H9 (cell line): ENCODE measurements at regions not wholly inside any gene's neighbourhood (a gene's known extent, or its start where the extent isn't known, plus 50 kb on each side); places are given as distances from the start of the nearest gene placed in this dataset.

Experiments
- DNase-seq: peaks from one replicate; pipeline ENCODE4 v3.0.0-alpha.2; 2017
- H2AFZ ChIP-seq: one replicate; pipeline ENCODE4 v1.6.1; 2013; ENCODE audit warnings: mild to moderate bottlenecking, low read length, control low read depth, moderate library complexity
- H2AK5ac ChIP-seq: 2 replicates; pipeline ENCODE4 v1.6.1; 2013; ENCODE audit warnings: low read length, control low read depth, mixed read lengths; ENCODE audit not compliant: insufficient read length
- H2BK120ac ChIP-seq: one replicate; pipeline ENCODE4 v1.6.1; 2013; ENCODE audit warnings: low read depth, mild to moderate bottlenecking, low read length, control low read depth, inconsistent platforms; ENCODE audit not compliant: poor library complexity, severe bottlenecking
- H2BK12ac ChIP-seq: 2 replicates; pipeline ENCODE4 v1.6.1; 2013; ENCODE audit warnings: low read length, control low read depth, mixed read lengths, low read depth; ENCODE audit not compliant: insufficient read length
- H2BK15ac ChIP-seq: 2 replicates; pipeline ENCODE4 v1.6.1; 2013; ENCODE audit warnings: low read depth, low read length, control low read depth
- H2BK20ac ChIP-seq: one replicate; pipeline ENCODE4 v1.6.1; 2013; ENCODE audit warnings: low read depth, mild to moderate bottlenecking, low read length, control low read depth, inconsistent platforms; ENCODE audit not compliant: poor library complexity, severe bottlenecking
- H2BK5ac ChIP-seq: 2 replicates; pipeline ENCODE4 v1.6.1; 2013; ENCODE audit warnings: low read length, control low read depth, mixed read lengths; ENCODE audit not compliant: insufficient read length
- H3K14ac ChIP-seq: 2 replicates; pipeline ENCODE4 v1.6.1; 2013; ENCODE audit warnings: low read length, control low read depth; ENCODE audit not compliant: insufficient read depth
- H3K18ac ChIP-seq: 2 replicates; pipeline ENCODE4 v1.6.1; 2013; ENCODE audit warnings: low read depth, mild to moderate bottlenecking, mixed read lengths, low read length, control low read depth; ENCODE audit not compliant: insufficient read length
- H3K23ac ChIP-seq: 2 replicates; pipeline ENCODE4 v1.6.1; 2013; ENCODE audit warnings: low read length, control low read depth, mixed read lengths, low read depth; ENCODE audit not compliant: insufficient read length
- H3K23me2 ChIP-seq: 2 replicates; pipeline ENCODE4 v1.6.1; 2013; ENCODE audit warnings: low read depth, mild to moderate bottlenecking, mixed read lengths, low read length, control low read depth; ENCODE audit not compliant: insufficient read length, poor library complexity, severe bottlenecking
- H3K27ac ChIP-seq: 2 replicates; pipeline ENCODE4 v1.5.1; 2013; ENCODE audit warnings: low read length, control low read depth, mixed read lengths, low read depth; ENCODE audit not compliant: insufficient read length
- H3K27me3 ChIP-seq: 2 replicates; pipeline ENCODE4 v1.6.1; 2013; ENCODE audit warnings: low read length, control low read depth, inconsistent platforms; ENCODE audit not compliant: insufficient read depth
- H3K4ac ChIP-seq: 2 replicates; pipeline ENCODE4 v1.6.1; 2013; ENCODE audit warnings: low read depth, mild to moderate bottlenecking, control low read depth, inconsistent platforms, low read length, moderate library complexity
- H3K4me1 ChIP-seq: 2 replicates; pipeline ENCODE4 v1.6.1; 2013; ENCODE audit warnings: low read length, control low read depth, inconsistent platforms; ENCODE audit not compliant: insufficient read depth
- H3K4me2 ChIP-seq: 2 replicates; pipeline ENCODE4 v1.6.1; 2013; ENCODE audit warnings: low read length, control low read depth, mixed read lengths; ENCODE audit not compliant: insufficient read length, insufficient read depth
- H3K56ac ChIP-seq: 2 replicates; pipeline ENCODE4 v1.6.1; 2013; ENCODE audit warnings: low read depth, mild to moderate bottlenecking, mixed read lengths, low read length, control low read depth; ENCODE audit not compliant: insufficient read length
- H3K79me1 ChIP-seq: 2 replicates; pipeline ENCODE4 v1.6.1; 2013; ENCODE audit warnings: low read depth, mild to moderate bottlenecking, moderate library complexity, low read length, control low read depth, inconsistent platforms; ENCODE audit not compliant: insufficient read depth, poor library complexity, severe bottlenecking
- H3K79me2 ChIP-seq: 2 replicates; pipeline ENCODE4 v1.6.1; 2013; ENCODE audit warnings: low read length, control low read depth, inconsistent platforms; ENCODE audit not compliant: insufficient read depth
- H3K9ac ChIP-seq: 2 replicates; pipeline ENCODE4 v1.6.1; 2013; ENCODE audit warnings: low read length, control low read depth, mixed read lengths; ENCODE audit not compliant: insufficient read length; ENCODE audit errors: extremely low read depth
- H3K9me3 ChIP-seq: one replicate; pipeline ENCODE4 v1.6.1; 2013; ENCODE audit warnings: low read depth, low read length, inconsistent platforms; ENCODE audit not compliant: control insufficient read depth
- H3T11ph ChIP-seq: one replicate; pipeline ENCODE4 v1.6.1; 2013; ENCODE audit warnings: mild to moderate bottlenecking, low read length, control low read depth, inconsistent platforms
- H4K20me1 ChIP-seq: one replicate; pipeline ENCODE4 v1.6.1; 2013; ENCODE audit not compliant: control insufficient read depth, insufficient read length, insufficient read depth
- H4K5ac ChIP-seq: 2 replicates; pipeline ENCODE4 v1.6.1; 2013; ENCODE audit warnings: low read depth, mild to moderate bottlenecking, mixed read lengths, low read length, control low read depth; ENCODE audit not compliant: insufficient read length
- H4K8ac ChIP-seq: replicated peaks from 2 replicates; pipeline ENCODE4 v1.6.1; 2013; ENCODE audit warnings: low read length, control low read depth, mixed read lengths, low read depth; ENCODE audit not compliant: insufficient read length
- H4K91ac ChIP-seq: 2 replicates; pipeline ENCODE4 v1.6.1; 2013; ENCODE audit warnings: low read depth, mild to moderate bottlenecking, moderate library complexity, mixed read lengths, low read length, control low read depth; ENCODE audit not compliant: insufficient read length
- H3K27ac Mint-ChIP-seq, 3 experiments: 2 replicates in 2 of 3; 3 replicates in 1 of 3; pipeline ENCODE4 v1.8.0; 2020 to 2021; ENCODE audit warnings: mixed read lengths in 3 of 3, mild to moderate bottlenecking in 1 of 3, moderate library complexity in 1 of 3
- H3K27me3 Mint-ChIP-seq: 2 replicates; pipeline ENCODE4 v1.8.0; 2021; ENCODE audit warnings: low read depth, mild to moderate bottlenecking, moderate library complexity, mixed read lengths
- H3K36me3 Mint-ChIP-seq, 3 experiments: 2 replicates in 2 of 3; 3 replicates in 1 of 3; pipeline ENCODE4 v1.8.0; 2020 to 2021; ENCODE audit warnings: low read depth in 3 of 3, mixed read lengths in 3 of 3; ENCODE audit not compliant: insufficient read depth in 1 of 3
- H3K4me1 Mint-ChIP-seq, 2 experiments: 2 replicates each; pipeline ENCODE4 v1.8.0; 2020; ENCODE audit warnings: mixed read lengths in 2 of 2
- H3K4me3 Mint-ChIP-seq, 2 experiments: 2 replicates in 1 of 2; 3 replicates in 1 of 2; pipeline ENCODE4 v1.8.0; 2020 to 2021; ENCODE audit warnings: mild to moderate bottlenecking in 2 of 2, mixed read lengths in 2 of 2, moderate library complexity in 1 of 2
- H3K9me3 Mint-ChIP-seq, 2 experiments: 2 replicates in 1 of 2; 3 replicates in 1 of 2; pipeline ENCODE4 v1.8.0; 2020; ENCODE audit warnings: mild to moderate bottlenecking in 2 of 2, mixed read lengths in 2 of 2, moderate library complexity in 1 of 2
- WGBS: extraction: QIAGEN DNeasy Blood & Tissue Kit; methylation state at CpG from one replicate; pipeline ENCODE4 v1.1.7; 2013; ENCODE audit warnings: missing lambda C conversion rate, low lambda C conversion rate, mixed read lengths; ENCODE audit not compliant: insufficient read length; ENCODE audit errors: extremely low coverage; 5-methylcytosine and 5-hydroxymethylcytosine counted together
- TF ChIP-seq, protein P1 (sequence below): fragments of 200-600 bp; sonication (generic); conservative IDR thresholded peaks from 3 replicates; pipeline ENCODE4 v1.8.0; 2021; ENCODE audit warnings: antibody characterized with exemption, mild to moderate bottlenecking

DNA sequence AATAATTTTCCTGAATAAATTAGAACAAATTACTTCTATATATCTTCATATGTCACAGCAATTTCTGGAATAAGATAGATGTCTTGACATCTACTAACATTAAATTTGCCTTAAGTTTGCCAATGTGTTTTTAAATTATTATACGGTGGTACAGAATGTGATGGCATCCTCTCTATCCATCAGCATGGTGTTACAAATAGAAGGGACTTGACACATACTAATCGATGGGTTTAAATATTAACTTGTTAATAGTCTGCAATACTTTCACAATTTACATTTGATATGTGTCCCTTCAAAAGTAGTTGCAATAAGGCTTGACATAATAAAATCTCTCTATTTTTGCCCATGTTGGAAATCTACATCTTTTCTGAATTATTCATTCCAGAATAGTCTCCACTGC is 65.1 kb upstream of the PRR20A start:
- Histone ChIP-seq H4K20me1 (no peaks in the 10 kb centered on the region), H3K23me2 (no peaks in the 10 kb centered on the region), H3K79me1 (no peaks in the 10 kb centered on the region), H2AFZ (no peak overlapping the region), H4K91ac (no peak overlapping the region), H4K8ac (no peak overlapping the region), H3K56ac (no peak overlapping the region), H3K23ac (no peak overlapping the region), H3T11ph (no peak overlapping the region), H3K4me1 (no peaks in the 10 kb centered on the region), H3K27me3 (no peaks in the 10 kb centered on the region), H3K18ac (no peak overlapping the region), H3K27ac (no peak overlapping the region), H2BK15ac (no peak overlapping the region), H2BK5ac (no peak overlapping the region), H3K4ac (no peak overlapping the region), H2BK20ac (no peak overlapping the region), H2AK5ac (no peak overlapping the region), H3K14ac (no peak overlapping the region), H3K4me2 (no peak overlapping the region), H4K5ac (no peak overlapping the region), H3K9me3 (no peaks in the 10 kb centered on the region), H2BK12ac (no peak overlapping the region), H3K79me2 (no peaks in the 10 kb centered on the region), H2BK120ac (no peak overlapping the region), H3K9ac (no peak overlapping the region)
- H3K27ac Mint-ChIP-seq: no peak overlapping the region
- H3K4me3 Mint-ChIP-seq: no peak overlapping the region
- DNase-seq: no peak
- WGBS: no CpG with 5 or more reads among the region's 2 CpGs
- H3K27me3 Mint-ChIP-seq: no peaks in the 10 kb centered on the region
- no peaks in the 10 kb centered on the region for H3K4me1 Mint-ChIP-seq
- TF ChIP-seq, protein P1, sequence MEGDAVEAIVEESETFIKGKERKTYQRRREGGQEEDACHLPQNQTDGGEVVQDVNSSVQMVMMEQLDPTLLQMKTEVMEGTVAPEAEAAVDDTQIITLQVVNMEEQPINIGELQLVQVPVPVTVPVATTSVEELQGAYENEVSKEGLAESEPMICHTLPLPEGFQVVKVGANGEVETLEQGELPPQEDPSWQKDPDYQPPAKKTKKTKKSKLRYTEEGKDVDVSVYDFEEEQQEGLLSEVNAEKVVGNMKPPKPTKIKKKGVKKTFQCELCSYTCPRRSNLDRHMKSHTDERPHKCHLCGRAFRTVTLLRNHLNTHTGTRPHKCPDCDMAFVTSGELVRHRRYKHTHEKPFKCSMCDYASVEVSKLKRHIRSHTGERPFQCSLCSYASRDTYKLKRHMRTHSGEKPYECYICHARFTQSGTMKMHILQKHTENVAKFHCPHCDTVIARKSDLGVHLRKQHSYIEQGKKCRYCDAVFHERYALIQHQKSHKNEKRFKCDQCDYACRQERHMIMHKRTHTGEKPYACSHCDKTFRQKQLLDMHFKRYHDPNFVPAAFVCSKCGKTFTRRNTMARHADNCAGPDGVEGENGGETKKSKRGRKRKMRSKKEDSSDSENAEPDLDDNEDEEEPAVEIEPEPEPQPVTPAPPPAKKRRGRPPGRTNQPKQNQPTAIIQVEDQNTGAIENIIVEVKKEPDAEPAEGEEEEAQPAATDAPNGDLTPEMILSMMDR: no peak
- H3K36me3 Mint-ChIP-seq: no peaks in the 10 kb centered on the region
- peaks cover 0 to 2% of the 10 kb centered on the region in 2 experiments; a peak in 3 of 5 replicates for H3K9me3 Mint-ChIP-seq
